Right lobe of liver (tissue), 6 donors: ENCODE measurements at regions not wholly inside any gene's neighbourhood (a gene's known extent, or its start where the extent isn't known, plus 50 kb on each side); places are given as distances from the start of the nearest gene placed in this dataset.

Experiments
- ATAC-seq, 4 donors: fragments of 200-7000 bp; cut with Tn5 transposase; one replicate each; pipeline ENCODE4 v1.9.1; 2020; ENCODE audit warnings: mild to moderate bottlenecking in 4 of 4, moderate library complexity in 4 of 4
- DNase-seq, 3 donors: peaks; one replicate each; pipeline ENCODE4 v3.0.0-alpha.2; 2020
- H3K27ac ChIP-seq, 3 donors: fragments of 200-600 bp; one replicate each; pipeline ENCODE4 v1.8.0; 2022
- H3K27me3 ChIP-seq, 2 donors: fragments of 200-600 bp; one replicate each; pipeline ENCODE4 v1.8.0; 2022
- H3K36me3 ChIP-seq, 4 donors: fragments of 200-600 bp; sonication (generic) in 1 of 4; one replicate each; pipeline versions ENCODE4 v1.5.1 to v1.8.0; 2017 to 2022; ENCODE audit warnings: control low read depth in 1 of 4
- H3K4me1 ChIP-seq, 4 donors: fragments of 200-600 bp; sonication (generic) in 1 of 4; one replicate each; pipeline versions ENCODE4 v1.5.1 to v1.8.0; 2017 to 2022; ENCODE audit warnings: control low read depth in 1 of 4
- H3K4me3 ChIP-seq, 3 donors: fragments of 200-600 bp; one replicate each; pipeline ENCODE4 v1.8.0; 2022
- H3K9me3 ChIP-seq, 4 donors: fragments of 200-600 bp; sonication (generic) in 1 of 4; one replicate each; pipeline versions ENCODE4 v1.5.1 to v1.8.0; 2017 to 2022; ENCODE audit warnings: control low read depth in 1 of 4
- POLR2A ChIP-seq: fragments of 450-650 bp; IDR thresholded peaks from one replicate; pipeline ENCODE4 v1.6.1; 2017; ENCODE audit warnings: antibody characterized with exemption, mild to moderate bottlenecking
- WGBS: methylation state at CpG from one replicate; pipeline ENCODE4 v1.1.6; 2018; ENCODE audit warnings: low coverage, low lambda C conversion rate; ENCODE audit not compliant: insufficient coverage; ENCODE audit errors: missing lambda C conversion rate; 5-methylcytosine and 5-hydroxymethylcytosine counted together
- intact Hi-C, 2 donors: fragments of 100-400 bp; cut with DNase I; formaldehyde crosslinking; loops; one replicate each; pipeline versions ENCODE4 v1.11.2 to v1.14.1; 2022
- TF ChIP-seq, protein P1 (sequence below), 4 donors: fragments of 200-600 bp in 3 of 4; fragments of 450-650 bp in 1 of 4; IDR thresholded peaks; one replicate each; pipeline versions ENCODE4 v1.5.1 to v1.8.0; 2016 to 2022; ENCODE audit warnings: antibody characterized with exemption in 4 of 4, mild to moderate bottlenecking in 2 of 4
- donor health status: DM: no; HTN: yes; CAD: no.
- donor health status: DM: no; HTN: no; CAD: no.
- donor health status: DM: no; HTN: no; CAD: no.
- donor health status: DM: no; HTN: yes; CAD: no.
- donor health status: DM: no; HTN: yes; CAD: no.

DNA sequence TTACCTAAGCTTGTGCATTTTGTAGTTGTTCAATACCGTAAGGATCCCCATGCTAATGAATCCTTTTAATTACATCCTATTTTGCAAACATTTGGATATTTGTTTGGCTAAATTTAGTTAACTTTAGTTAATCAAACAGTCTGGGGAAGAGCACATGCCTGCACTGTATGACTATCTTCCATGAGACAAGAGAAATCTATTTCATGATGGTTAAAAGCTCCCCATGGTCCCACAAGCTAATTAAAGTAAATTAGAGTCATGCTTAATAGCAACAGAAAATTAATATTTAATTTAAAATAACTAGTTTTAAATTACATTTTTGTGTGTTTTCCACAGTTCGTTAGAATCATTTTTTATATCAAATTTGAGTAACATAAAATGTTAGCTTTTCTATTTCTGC, 95.4 kb upstream of the S1PR1 start:
- Histone ChIP-seq H3K27ac (no peak overlapping the region), H3K4me3 (no peak overlapping the region), H3K9me3 (no peaks in the 10 kb centered on the region), H3K4me1 (peaks cover 0 to 15% (median 4%) of the 10 kb centered on the region in 4 donors), H3K27me3 (no peaks in the 10 kb centered on the region), H3K36me3 (no peaks in the 10 kb centered on the region)
- intact Hi-C loops = no loop called here
- 82% methylated on average over 2 of the region's 2 CpGs for WGBS
- no peak for TF ChIP-seq POLR2A
- TF ChIP-seq, protein P1, sequence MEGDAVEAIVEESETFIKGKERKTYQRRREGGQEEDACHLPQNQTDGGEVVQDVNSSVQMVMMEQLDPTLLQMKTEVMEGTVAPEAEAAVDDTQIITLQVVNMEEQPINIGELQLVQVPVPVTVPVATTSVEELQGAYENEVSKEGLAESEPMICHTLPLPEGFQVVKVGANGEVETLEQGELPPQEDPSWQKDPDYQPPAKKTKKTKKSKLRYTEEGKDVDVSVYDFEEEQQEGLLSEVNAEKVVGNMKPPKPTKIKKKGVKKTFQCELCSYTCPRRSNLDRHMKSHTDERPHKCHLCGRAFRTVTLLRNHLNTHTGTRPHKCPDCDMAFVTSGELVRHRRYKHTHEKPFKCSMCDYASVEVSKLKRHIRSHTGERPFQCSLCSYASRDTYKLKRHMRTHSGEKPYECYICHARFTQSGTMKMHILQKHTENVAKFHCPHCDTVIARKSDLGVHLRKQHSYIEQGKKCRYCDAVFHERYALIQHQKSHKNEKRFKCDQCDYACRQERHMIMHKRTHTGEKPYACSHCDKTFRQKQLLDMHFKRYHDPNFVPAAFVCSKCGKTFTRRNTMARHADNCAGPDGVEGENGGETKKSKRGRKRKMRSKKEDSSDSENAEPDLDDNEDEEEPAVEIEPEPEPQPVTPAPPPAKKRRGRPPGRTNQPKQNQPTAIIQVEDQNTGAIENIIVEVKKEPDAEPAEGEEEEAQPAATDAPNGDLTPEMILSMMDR (IDR thresholded peaks at IDR 0.05) = no peak
- ATAC-seq (no peak), DNase-seq (no peak)

DNA sequence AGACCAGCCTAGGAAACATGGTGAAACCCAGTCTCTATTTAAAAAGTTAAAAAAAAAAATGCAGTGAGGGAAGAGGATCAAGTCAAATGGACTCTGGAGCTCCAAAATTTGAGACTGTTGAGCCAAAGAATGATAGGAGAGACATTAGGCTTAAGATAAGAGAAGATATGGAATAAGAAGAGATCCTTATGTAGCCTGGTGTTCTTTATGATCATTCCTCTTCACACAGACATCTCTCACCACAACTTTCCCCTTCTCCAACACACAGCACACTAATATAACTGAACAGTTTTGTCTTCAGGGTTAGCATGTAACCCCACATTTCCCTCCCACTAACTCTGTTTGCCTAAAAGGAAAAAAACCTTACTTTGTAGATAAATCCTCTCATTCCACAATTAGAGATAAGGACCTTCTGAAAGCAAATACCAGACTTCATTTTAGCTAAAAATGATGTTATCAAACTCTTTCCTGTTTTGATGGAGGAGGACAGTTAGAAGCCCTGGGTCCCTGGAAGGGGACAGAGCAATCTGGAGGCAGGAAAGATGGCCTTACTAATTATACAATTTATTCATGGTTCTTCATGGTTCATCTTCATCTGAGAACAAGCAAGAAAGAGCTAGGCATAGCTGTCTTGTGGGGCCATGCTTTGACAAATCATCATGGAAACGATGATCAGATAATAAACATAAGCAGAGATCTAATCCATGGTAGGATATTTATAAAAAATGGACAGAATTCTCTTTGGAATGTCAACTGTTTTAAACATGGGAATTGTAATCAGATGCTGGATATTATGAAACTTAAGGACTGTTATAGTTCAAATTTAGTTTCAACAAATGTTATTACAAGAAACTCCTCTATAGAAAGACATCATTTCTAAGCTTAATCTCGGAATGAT, 96.7 kb upstream of the S1PR1 start:
- H3K9me3 ChIP-seq = no peaks in the 10 kb centered on the region
- intact Hi-C loops = no loop called here
- H3K36me3 ChIP-seq = no peaks in the 10 kb centered on the region
- no peak overlapping the region for H3K27ac ChIP-seq
- TF ChIP-seq, protein P1 (IDR thresholded peaks at IDR 0.05) = no peak
- TF ChIP-seq POLR2A = no peak
- H3K27me3 ChIP-seq = no peaks in the 10 kb centered on the region
- WGBS = 71% methylated on average over 2 of the region's 2 CpGs
- peaks cover 0 to 22% (median 6%) of the 10 kb centered on the region in 4 donors for H3K4me1 ChIP-seq
- ATAC-seq (no peak), DNase-seq (no peak)
- H3K4me3 ChIP-seq = no peak overlapping the region

DNA sequence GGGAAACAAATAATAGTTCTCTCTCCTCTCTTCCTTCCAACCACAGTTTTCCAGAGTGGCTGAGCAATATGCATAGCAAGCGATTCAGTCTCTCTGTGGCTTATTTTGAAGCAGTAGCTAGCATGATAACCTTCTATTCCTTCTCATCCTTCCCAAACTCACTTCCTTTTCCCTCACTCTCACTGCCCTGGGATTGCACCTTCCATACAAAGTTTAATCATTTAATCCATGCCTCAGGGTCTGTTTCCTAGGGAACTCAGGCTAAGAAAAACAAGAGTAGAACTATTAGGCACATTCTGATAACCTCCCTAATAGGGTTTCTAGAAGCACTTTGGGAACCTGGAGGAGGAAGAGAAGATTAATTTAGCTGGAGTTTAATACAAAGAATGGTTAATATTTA, 97.7 kb upstream of the S1PR1 start:
- 80% methylated on average over 1 of the region's 1 CpG for WGBS
- ATAC-seq (peak in 3 of 4 donors; percentile 15 to 56 (median 17)), DNase-seq (no peak)
- TF ChIP-seq, protein P1 (IDR thresholded peaks at IDR 0.05) = no peak
- no peak for TF ChIP-seq POLR2A
- Histone ChIP-seq H3K27ac (no peak overlapping the region), H3K36me3 (no peaks in the 10 kb centered on the region), H3K27me3 (no peaks in the 10 kb centered on the region), H3K4me1 (peaks cover 0 to 22% (median 6%) of the 10 kb centered on the region in 4 donors), H3K9me3 (no peaks in the 10 kb centered on the region), H3K4me3 (no peak overlapping the region)
- intact Hi-C loops = no loop called here

DNA sequence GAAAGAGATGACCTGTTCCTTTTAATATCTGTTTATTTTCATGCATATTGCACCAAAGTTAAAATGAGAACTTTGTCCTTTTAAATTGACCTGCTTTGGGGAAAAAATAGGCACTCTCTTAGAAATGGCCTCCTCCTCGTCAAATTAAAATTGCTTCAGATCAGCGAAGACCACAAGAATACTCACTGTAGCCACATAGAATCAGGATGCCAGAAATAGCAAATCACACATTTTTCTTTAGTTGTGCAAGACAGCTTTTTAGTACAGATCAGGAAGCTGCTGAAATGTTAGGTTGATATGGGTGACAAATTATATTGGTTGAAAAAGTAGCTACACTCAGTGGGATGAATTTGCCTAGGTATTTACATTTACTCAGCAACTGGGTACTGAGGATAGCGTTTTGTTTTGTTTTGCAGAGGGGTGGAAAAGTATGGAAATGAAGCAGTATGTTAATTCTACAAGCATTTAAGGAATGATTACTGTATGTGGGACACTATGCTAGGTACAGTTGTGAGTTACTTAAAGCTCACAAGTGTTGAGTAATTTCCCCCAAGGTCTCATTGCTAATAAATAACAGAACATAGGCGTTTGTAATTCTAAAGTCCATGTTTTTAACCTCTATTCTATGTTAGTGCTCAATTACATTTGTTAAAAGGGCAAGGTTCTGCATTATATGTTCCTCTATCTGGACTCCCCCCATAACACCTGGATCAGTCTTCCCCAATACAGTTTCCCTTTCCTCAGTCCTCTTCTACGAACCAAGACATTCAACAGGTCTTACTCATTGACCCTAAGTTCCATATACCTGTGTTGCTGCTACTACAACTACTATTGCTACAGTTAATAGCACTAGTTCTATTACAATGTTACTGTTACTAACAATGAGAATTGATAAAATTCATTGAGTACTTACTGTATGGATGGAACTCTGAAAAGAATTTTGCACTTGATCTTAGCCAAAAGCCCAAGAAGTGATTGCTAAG, 99.4 kb upstream of the S1PR1 start:
- ATAC-seq = peak; percentile 38 to 83 (median 58)
- DNase-seq = no peak
- Histone ChIP-seq H3K36me3 (no peaks in the 10 kb centered on the region), H3K27ac (peak overlapping the region in 1 of 3 donors; percentile 13), H3K27me3 (no peaks in the 10 kb centered on the region), H3K4me3 (no peak overlapping the region), H3K9me3 (no peaks in the 10 kb centered on the region), H3K4me1 (peaks cover 0 to 22% (median 6%) of the 10 kb centered on the region in 4 donors)
- intact Hi-C loops = no loop called here
- TF ChIP-seq POLR2A = no peak
- TF ChIP-seq, protein P1 (IDR thresholded peaks at IDR 0.05) = no peak
- WGBS = 12% methylated on average over 5 of the region's 5 CpGs
